ENCODE measurements at regions not wholly inside any gene's neighbourhood (a gene's known extent, or its start where the extent isn't known, plus 50 kb on each side); places are given as distances from the start of the nearest gene placed in this dataset.

- no peaks in the 10 kb centered on the region for H3K4me1 ChIP-seq (ENCODE audit: low read length)
- no peak overlapping the region for H3K4me2 ChIP-seq (ENCODE audit: low read length)
- no peak overlapping the region for H3K4me3 ChIP-seq (ENCODE audit: low read length)
- H3K79me2 ChIP-seq (ENCODE audit: low read length) = no peaks in the 10 kb centered on the region
- no peaks in the 10 kb centered on the region for H3K27me3 ChIP-seq (ENCODE audit: low read depth, low read length)
- no peaks in the 10 kb centered on the region for H3K9me3 ChIP-seq (ENCODE audit: insufficient read depth, low read length)
- no peak for TF ChIP-seq EZH2phosphoT487 (IDR thresholded peaks at IDR 0.05; ENCODE audit: low read depth)
- no peak for TF ChIP-seq CTCF (IDR thresholded peaks at IDR 0.05; ENCODE audit: low read depth, low read length)
- H3K27ac ChIP-seq (ENCODE audit: low read length) = no peak overlapping the region
- no peak overlapping the region for H2AFZ ChIP-seq (ENCODE audit: low read depth, low read length)
- no peak overlapping the region for H3K9ac ChIP-seq (ENCODE audit: low read length)
- no peaks in the 10 kb centered on the region for H3K36me3 ChIP-seq (replicated peaks; ENCODE audit: low read depth, low read length)
- no peaks in the 10 kb centered on the region for H4K20me1 ChIP-seq (ENCODE audit: insufficient read depth, low read length)
Observed at GRCh38 chr12:77710209-77710608, 120.5 kb upstream of the NAV3 start.

- Histone ChIP-seq H3K9ac (ENCODE audit: low read length) (no peak overlapping the region), H3K27me3 (ENCODE audit: low read depth, low read length) (no peaks in the 10 kb centered on the region), H4K20me1 (ENCODE audit: insufficient read depth, low read length) (no peaks in the 10 kb centered on the region), H3K4me1 (ENCODE audit: low read length) (no peaks in the 10 kb centered on the region), H3K9me3 (ENCODE audit: insufficient read depth, low read length) (no peaks in the 10 kb centered on the region), H3K27ac (ENCODE audit: low read length) (no peak overlapping the region), H3K4me3 (ENCODE audit: low read length) (no peak overlapping the region), H3K36me3 (replicated peaks; ENCODE audit: low read depth, low read length) (no peaks in the 10 kb centered on the region), H2AFZ (ENCODE audit: low read depth, low read length) (no peak overlapping the region), H3K4me2 (ENCODE audit: low read length) (no peak overlapping the region), H3K79me2 (ENCODE audit: low read length) (no peaks in the 10 kb centered on the region)
- TF ChIP-seq EZH2phosphoT487 (IDR thresholded peaks at IDR 0.05; ENCODE audit: low read depth) (no peak), CTCF (IDR thresholded peaks at IDR 0.05; ENCODE audit: low read depth, low read length) (no peak)
Observed at GRCh38 chr12:77697126-77697525, 133.6 kb upstream of the NAV3 start.

- Histone ChIP-seq H4K20me1 (ENCODE audit: insufficient read depth, low read length) (no peaks in the 10 kb centered on the region), H3K4me1 (ENCODE audit: low read length) (no peaks in the 10 kb centered on the region), H3K27me3 (ENCODE audit: low read depth, low read length) (no peaks in the 10 kb centered on the region), H3K36me3 (replicated peaks; ENCODE audit: low read depth, low read length) (no peaks in the 10 kb centered on the region), H3K4me2 (ENCODE audit: low read length) (no peak overlapping the region), H3K4me3 (ENCODE audit: low read length) (no peak overlapping the region), H3K27ac (ENCODE audit: low read length) (no peak overlapping the region), H3K79me2 (ENCODE audit: low read length) (no peaks in the 10 kb centered on the region), H2AFZ (ENCODE audit: low read depth, low read length) (no peak overlapping the region), H3K9ac (ENCODE audit: low read length) (no peak overlapping the region), H3K9me3 (ENCODE audit: insufficient read depth, low read length) (no peaks in the 10 kb centered on the region)
- TF ChIP-seq CTCF (IDR thresholded peaks at IDR 0.05; ENCODE audit: low read depth, low read length) (no peak), EZH2phosphoT487 (IDR thresholded peaks at IDR 0.05; ENCODE audit: low read depth) (no peak)
Observed at GRCh38 chr12:77696183-77696582, 134.5 kb upstream of the NAV3 start.

GRCh38 chr12:77689510-77690086 is 141.1 kb upstream of the NAV3 start:
- Histone ChIP-seq H2AFZ (ENCODE audit: low read depth, low read length) (no peak overlapping the region), H3K27me3 (ENCODE audit: low read depth, low read length) (no peaks in the 10 kb centered on the region), H4K20me1 (ENCODE audit: insufficient read depth, low read length) (no peaks in the 10 kb centered on the region), H3K79me2 (ENCODE audit: low read length) (no peaks in the 10 kb centered on the region), H3K4me2 (ENCODE audit: low read length) (no peak overlapping the region), H3K9ac (ENCODE audit: low read length) (no peak overlapping the region), H3K27ac (ENCODE audit: low read length) (no peak overlapping the region), H3K4me3 (ENCODE audit: low read length) (no peak overlapping the region), H3K9me3 (ENCODE audit: insufficient read depth, low read length) (no peaks in the 10 kb centered on the region), H3K4me1 (ENCODE audit: low read length) (peaks cover 3% of the 10 kb centered on the region; the same call in 1 of the 2 replicates), H3K36me3 (replicated peaks; ENCODE audit: low read depth, low read length) (no peaks in the 10 kb centered on the region)
- TF ChIP-seq CTCF (IDR thresholded peaks at IDR 0.05; ENCODE audit: low read depth, low read length) (no peak), EZH2phosphoT487 (IDR thresholded peaks at IDR 0.05; ENCODE audit: low read depth) (no peak)
